Kidney epithelial cell (primary cell): ENCODE measurements at regions not wholly inside any gene's neighbourhood (a gene's known extent, or its start where the extent isn't known, plus 50 kb on each side); places are given as distances from the start of the nearest gene placed in this dataset.
"Not testable (repeated sequence)": the region's sequence is repeated elsewhere in the genome, so short reads cannot be mapped to it uniquely, and the experiment has no call there.

Experiments
- DNase-seq: peaks from one replicate; pipeline ENCODE4 v3.0.0-alpha.2; 2010; ENCODE audit warnings: low read depth
- H3K27me3 ChIP-seq: 2 replicates; pipeline ENCODE4 v1.6.0; 2011; ENCODE audit warnings: low read length; ENCODE audit not compliant: control insufficient read depth, insufficient read depth
- H3K36me3 ChIP-seq: 2 replicates; pipeline ENCODE4 v1.5.1; 2011; ENCODE audit warnings: low read length; ENCODE audit not compliant: control insufficient read depth, insufficient read depth
- H3K4me3 ChIP-seq: 2 replicates; pipeline ENCODE4 v1.5.1; 2011; ENCODE audit warnings: low read depth, mild to moderate bottlenecking, control low read depth, low read length
- CTCF ChIP-seq: IDR thresholded peaks from 2 replicates; pipeline ENCODE4 v1.5.1; 2011; ENCODE audit warnings: mild to moderate bottlenecking, moderate library complexity, low read length, control low read depth, inconsistent platforms; ENCODE audit not compliant: insufficient read depth, poor library complexity, severe bottlenecking

DNA sequence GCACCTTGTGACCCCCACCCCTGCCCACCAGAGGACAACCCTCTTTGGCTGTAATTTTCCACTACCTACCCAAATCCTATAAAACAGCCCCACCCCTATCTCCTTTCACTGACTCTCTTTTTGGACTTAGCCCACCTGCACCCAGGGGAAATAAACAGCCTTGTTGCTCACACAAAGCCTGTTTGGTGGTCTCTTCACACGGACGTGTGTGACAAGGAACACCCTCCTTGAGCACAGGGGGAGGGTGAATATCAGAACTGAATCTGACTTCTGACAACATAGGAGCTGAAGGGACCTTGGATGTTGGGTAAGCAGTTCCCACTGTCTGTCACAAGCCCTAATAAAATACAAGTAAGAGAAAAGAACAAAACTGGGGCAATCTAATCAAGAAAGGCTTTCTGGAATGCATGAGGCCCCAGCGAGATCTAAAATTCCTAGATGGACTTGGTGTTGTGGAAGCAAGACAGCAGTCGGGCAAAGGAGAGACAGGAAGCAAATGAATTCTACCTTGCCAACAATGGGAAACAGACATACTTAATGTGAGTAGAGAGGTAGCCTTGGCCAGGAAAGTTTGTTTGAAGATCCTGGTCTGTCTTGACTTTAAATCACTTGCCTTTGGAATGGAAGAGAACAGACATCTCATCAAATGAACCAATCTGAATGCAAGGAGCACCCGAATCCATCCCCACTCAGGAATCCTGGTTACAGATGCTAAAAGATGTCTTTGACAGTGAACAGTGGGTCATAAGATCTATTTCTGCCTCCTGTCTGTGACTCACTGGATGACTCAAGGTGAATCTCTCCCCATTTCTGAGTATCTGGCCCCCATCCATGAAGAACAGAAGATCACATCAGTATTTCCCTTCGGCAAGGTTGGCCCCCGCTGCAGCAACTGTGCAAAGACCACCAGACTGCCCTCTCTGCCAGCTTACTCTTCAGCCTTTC is 53.3 kb downstream of the OLFML3 start:
- no peaks in the 10 kb centered on the region for H3K36me3 ChIP-seq
- no peak overlapping the region for H3K4me3 ChIP-seq
- no peak for TF ChIP-seq CTCF
- no peaks in the 10 kb centered on the region for H3K27me3 ChIP-seq
- DNase-seq = peak; percentile 28

- Histone ChIP-seq H3K36me3 (no peaks in the 10 kb centered on the region), H3K4me3 (no peak overlapping the region), H3K27me3 (no peaks in the 10 kb centered on the region)
- no peak for DNase-seq
- peak; percentile 59 for TF ChIP-seq CTCF
These were observed 54.0 kb downstream of the OLFML3 start for GRCh38 chr1:114033216-114033706.

GRCh38 chr1:114033961-114034360 is 54.7 kb downstream of the OLFML3 start:
- Histone ChIP-seq H3K27me3 (no peaks in the 10 kb centered on the region), H3K36me3 (no peaks in the 10 kb centered on the region), H3K4me3 (no peak overlapping the region)
- TF ChIP-seq CTCF = no peak
- DNase-seq = no peak

DNA sequence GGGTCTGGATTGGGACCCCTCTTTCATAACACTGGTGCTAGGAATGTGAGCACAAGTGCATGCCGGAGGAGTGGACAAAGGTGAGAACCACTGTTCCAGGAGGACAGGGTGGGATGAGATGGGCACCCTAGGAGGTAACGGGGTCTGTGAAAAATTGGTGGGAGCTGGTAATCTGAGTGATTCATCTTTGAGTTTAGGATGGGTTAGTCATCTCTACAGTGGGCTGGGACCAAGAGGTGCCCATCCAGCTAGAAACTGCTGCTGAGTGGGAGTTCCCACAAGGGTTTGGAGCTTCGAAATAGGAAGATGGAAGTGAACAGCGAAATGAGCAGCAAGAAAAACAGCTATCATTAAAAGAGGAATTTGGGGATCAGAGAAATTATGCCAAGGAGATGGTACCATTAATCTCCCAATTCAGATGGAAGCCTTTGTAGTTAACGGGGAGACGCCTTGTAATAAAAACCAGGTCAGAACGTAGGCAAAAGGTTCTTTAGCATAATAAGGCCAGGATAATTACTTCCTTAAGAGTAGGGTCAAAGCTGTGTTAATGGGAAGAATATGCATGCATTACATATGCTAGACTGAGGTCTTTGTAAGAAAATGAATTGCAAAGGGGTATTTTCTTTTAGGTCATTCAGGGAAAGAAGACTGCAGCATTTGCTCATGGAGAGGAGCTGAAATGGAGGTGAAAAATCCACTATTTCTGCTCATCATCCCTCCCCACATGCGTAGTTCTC is 55.5 kb downstream of the OLFML3 start:
- Histone ChIP-seq H3K4me3 (no peak overlapping the region), H3K27me3 (no peaks in the 10 kb centered on the region), H3K36me3 (no peaks in the 10 kb centered on the region)
- no peak for TF ChIP-seq CTCF
- no peak for DNase-seq

DNA sequence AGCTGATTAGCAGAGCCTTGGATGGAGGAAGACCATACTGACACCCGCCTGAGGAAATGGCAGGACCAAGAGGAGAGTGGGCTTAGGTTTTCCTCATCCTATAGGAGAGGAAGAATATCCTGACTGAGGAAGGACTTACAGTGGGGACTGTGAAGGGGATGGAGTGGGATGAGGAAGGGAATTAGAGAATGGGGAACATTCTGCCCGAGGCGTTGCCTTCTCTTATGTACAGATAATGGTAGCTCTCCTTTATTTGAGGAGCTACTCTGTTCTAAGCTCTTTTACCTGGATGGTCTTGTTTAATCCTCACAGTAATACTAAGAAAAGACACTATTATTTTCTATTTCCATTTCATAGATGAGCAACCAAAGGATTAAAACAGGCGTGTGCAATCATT is 56.0 kb downstream of the OLFML3 start:
- no peak for DNase-seq
- H3K36me3 ChIP-seq = no peaks in the 10 kb centered on the region
- no peak for TF ChIP-seq CTCF
- no peak overlapping the region for H3K4me3 ChIP-seq
- H3K27me3 ChIP-seq = no peaks in the 10 kb centered on the region

- H3K4me3 ChIP-seq, H3K27me3 ChIP-seq, DNase-seq, H3K36me3 ChIP-seq: not testable (repeated sequence)
These were observed 57.8 kb downstream of the OLFML3 start for GRCh38 chr1:114036841-114037630.
